Ovary (tissue), 7 donors: ENCODE measurements at regions not wholly inside any gene's neighbourhood (a gene's known extent, or its start where the extent isn't known, plus 50 kb on each side); places are given as distances from the start of the nearest gene placed in this dataset.
A peak's percentile ranks its signal among the peaks of the same experiment; 100 is the strongest.

ENCODE experiments used
- DNase-seq, 5 donors: peaks; one replicate each; pipeline ENCODE4 v3.0.0-alpha.2; 2019 to 2020
- H3K27ac ChIP-seq, 2 donors: fragments of 200-600 bp; one replicate each; pipeline versions ENCODE4 v1.5.1 to v1.8.0; 2019 to 2022
- H3K27me3 ChIP-seq: fragments of 200-600 bp; one replicate; pipeline ENCODE4 v1.8.0; 2022
- H3K36me3 ChIP-seq: fragments of 200-600 bp; sonication (generic); one replicate; pipeline ENCODE4 v1.5.1; 2019
- H3K4me1 ChIP-seq: one replicate; pipeline ENCODE4 v1.8.1; 2013; ENCODE audit warnings: mild to moderate bottlenecking, moderate library complexity; ENCODE audit not compliant: insufficient read depth
- H3K4me3 ChIP-seq: fragments of 200-600 bp; sonication (generic); one replicate; pipeline ENCODE4 v1.5.1; 2017
- H3K9me3 ChIP-seq, 2 donors: fragments of 200-600 bp in 1 of 2; sonication (generic) in 1 of 2; one replicate each; pipeline versions ENCODE4 v1.5.1 to v1.8.1; 2013 to 2019; ENCODE audit warnings: mild to moderate bottlenecking in 1 of 2, moderate library complexity in 1 of 2
- EP300 ChIP-seq: sonication (generic); formaldehyde crosslinking; IDR thresholded peaks from one replicate; pipeline ENCODE4 v1.6.1; 2017; ENCODE audit warnings: antibody characterized with exemption
- POLR2A ChIP-seq: fragments of 450-650 bp; IDR thresholded peaks from one replicate; pipeline ENCODE4 v1.6.1; 2017; ENCODE audit warnings: antibody characterized with exemption, mild to moderate bottlenecking, moderate library complexity
- WGBS, 3 donors: extraction: QIAGEN DNeasy Blood & Tissue Kit in 1 of 3; methylation state at CpG; one replicate each; pipeline versions ENCODE4 v1.1.5 to v1.1.7; 2013 to 2017; 5-methylcytosine and 5-hydroxymethylcytosine counted together
- intact Hi-C, 4 donors: fragments of 100-400 bp; cut with DNase I; formaldehyde crosslinking; loops; one replicate each; pipeline versions ENCODE4 v1.11.0 to v1.15.1; 2022 to 2023
- TF ChIP-seq, protein P1 (sequence below), 3 donors: fragments of 450-650 bp in 2 of 3; fragments of 200-600 bp in 1 of 3; IDR thresholded peaks; one replicate each; pipeline versions ENCODE4 v1.5.1 to v1.8.0; 2016 to 2022; ENCODE audit warnings: antibody characterized with exemption in 3 of 3, mild to moderate bottlenecking in 1 of 3
- donor health status: DM: no; HTN: no; CAD: no; lungs with moderate emphysema.
- donor health status: DM: no; HTN: no; CAD: no.
- donor health status: Bipolar disorder and iron deficiency.
- donor health status: DM: no; HTN: no; CAD: no.
- donor health status: DM: yes; HTN: yes; CAD: no.

DNA sequence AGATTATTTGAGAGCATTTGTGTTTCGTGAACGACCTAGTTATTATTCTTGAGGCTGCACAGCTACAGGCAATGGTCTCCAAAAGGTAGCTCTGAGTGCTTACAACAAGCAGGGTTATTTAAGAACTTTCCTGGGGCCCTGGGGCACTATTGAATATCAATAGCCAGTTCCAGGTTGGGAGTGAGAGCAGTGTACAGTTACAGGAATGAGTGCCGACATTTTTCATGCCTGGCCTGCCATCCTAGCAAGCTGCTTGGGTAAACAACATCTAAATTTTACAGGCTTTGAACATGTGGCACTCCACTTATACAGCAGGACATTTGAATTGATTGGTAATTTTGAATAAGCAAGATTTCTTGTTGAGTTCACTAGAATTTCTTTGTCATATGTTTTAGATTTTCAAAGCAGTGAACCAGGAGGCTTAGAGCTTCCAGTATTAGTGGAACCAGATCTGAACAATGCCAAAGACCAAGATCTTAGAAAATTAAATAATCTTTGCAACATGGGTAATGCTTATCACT lies 171.9 kb upstream of the GDNF start:
- Histone ChIP-seq H3K27ac (no peak overlapping the region), H3K4me1 (no peaks in the 10 kb centered on the region), H3K36me3 (no peaks in the 10 kb centered on the region), H3K4me3 (no peak overlapping the region), H3K27me3 (no peaks in the 10 kb centered on the region), H3K9me3 (no peaks in the 10 kb centered on the region)
- TF ChIP-seq POLR2A, result no peak
- TF ChIP-seq, protein P1, sequence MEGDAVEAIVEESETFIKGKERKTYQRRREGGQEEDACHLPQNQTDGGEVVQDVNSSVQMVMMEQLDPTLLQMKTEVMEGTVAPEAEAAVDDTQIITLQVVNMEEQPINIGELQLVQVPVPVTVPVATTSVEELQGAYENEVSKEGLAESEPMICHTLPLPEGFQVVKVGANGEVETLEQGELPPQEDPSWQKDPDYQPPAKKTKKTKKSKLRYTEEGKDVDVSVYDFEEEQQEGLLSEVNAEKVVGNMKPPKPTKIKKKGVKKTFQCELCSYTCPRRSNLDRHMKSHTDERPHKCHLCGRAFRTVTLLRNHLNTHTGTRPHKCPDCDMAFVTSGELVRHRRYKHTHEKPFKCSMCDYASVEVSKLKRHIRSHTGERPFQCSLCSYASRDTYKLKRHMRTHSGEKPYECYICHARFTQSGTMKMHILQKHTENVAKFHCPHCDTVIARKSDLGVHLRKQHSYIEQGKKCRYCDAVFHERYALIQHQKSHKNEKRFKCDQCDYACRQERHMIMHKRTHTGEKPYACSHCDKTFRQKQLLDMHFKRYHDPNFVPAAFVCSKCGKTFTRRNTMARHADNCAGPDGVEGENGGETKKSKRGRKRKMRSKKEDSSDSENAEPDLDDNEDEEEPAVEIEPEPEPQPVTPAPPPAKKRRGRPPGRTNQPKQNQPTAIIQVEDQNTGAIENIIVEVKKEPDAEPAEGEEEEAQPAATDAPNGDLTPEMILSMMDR (IDR thresholded peaks at IDR 0.05), result no peak
- TF ChIP-seq EP300, result no peak
- no peak for DNase-seq
- intact Hi-C loops, result loop anchor here in 1 of 4 donors (10.0 kb wide), 1 partner anchor 173 kb away; no protein-coding TSS in a partner anchor
- WGBS, 3 donors, result 88 to 91% (median 89%) methylated on average over 3 of the region's 3 CpGs

DNA sequence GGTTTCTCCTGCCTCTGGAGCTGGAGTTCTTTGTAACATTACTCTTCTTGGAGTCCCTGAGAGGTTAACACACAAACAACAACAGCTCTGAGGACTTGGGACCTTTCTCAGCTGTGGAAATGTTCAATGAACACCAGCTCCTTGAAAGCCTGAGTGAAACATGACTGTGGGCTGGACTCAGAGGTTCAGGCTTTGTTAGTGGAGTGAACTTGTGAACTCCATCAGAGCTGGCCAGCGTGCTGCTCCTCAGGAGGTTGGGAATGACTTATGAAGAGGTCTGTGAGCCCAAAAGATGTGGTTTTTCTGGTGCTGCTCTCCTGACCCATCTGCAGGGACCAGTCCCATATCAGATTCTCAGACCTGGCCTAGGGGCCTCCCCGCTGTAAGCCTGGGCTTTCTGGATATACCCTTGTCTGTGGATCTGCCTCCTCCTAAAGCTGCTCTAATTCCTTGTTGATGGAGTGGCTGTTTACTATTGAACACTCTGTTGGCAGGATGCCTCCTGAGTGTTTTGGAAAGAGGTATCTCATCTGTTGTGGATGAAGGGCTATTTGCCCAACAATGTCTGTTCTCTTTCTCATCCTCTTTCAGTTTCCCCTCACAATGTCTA lies 170.0 kb upstream of the GDNF start:
- no peaks in the 10 kb centered on the region for H3K4me1 ChIP-seq
- no peak overlapping the region for H3K27ac ChIP-seq
- no peaks in the 10 kb centered on the region for H3K27me3 ChIP-seq
- peak in 3 of 5 donors; percentile 19 to 21 (median 20) for DNase-seq
- WGBS, 3 donors, result 41 to 61% (median 52%) methylated on average over 2 of the region's 2 CpGs
- H3K9me3 ChIP-seq, result no peaks in the 10 kb centered on the region
- no peaks in the 10 kb centered on the region for H3K36me3 ChIP-seq
- intact Hi-C loops, result loop anchor here in 1 of 4 donors (10.0 kb wide), 1 partner anchor 175 kb away; no protein-coding TSS in a partner anchor
- TF ChIP-seq, protein P1 (IDR thresholded peaks at IDR 0.05), result no peak
- no peak for TF ChIP-seq EP300
- TF ChIP-seq POLR2A, result no peak
- H3K4me3 ChIP-seq, result no peak overlapping the region

DNA sequence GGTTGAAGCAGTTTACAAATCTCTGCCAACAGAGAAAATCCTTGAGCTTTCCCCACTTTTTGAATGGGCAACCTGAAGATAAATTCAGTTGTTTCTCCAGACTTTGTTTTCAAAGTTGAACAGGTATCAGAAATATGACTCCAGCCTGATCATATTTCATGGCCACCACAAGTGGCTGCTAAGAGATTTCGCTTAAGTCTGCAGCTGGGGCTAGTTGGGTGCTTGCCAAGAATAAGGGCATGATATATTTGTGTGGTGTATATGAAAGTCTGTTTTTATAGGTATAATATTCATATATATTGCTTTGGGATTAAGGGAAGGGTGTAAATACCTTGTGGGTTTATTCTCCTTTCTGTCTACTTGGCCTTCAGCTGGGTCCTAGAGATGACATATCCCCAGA lies 168.4 kb upstream of the GDNF start:
- WGBS, 3 donors, result 79 to 93% (median 89%) methylated on average over 1 of the region's 1 CpG
- no peak for TF ChIP-seq POLR2A
- TF ChIP-seq, protein P1 (IDR thresholded peaks at IDR 0.05), result no peak
- TF ChIP-seq EP300, result no peak

DNA sequence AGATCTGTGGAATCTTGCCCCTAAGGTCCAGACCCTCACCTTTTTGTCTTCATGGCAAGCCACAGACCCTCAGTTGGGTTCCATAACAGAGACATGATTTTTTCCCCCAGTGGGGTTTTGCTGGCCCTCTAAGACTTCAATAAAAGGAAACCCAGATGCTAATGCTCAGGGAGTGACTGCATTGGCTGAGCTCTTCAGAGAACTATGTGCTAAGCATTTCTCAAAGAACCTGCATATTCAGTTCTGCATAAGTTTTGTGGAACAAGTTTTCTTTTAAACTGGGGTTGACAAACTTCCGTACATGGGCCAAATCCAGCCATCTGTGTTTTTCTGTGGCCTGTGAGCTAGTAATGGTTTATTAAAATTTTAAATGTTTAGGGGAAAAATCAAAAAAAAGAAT lies 159.8 kb upstream of the GDNF start:
- no peak overlapping the region for H3K4me3 ChIP-seq
- TF ChIP-seq, protein P1 (IDR thresholded peaks at IDR 0.05), result no peak
- no peak for TF ChIP-seq POLR2A
- H3K27me3 ChIP-seq, result no peaks in the 10 kb centered on the region
- no peaks in the 10 kb centered on the region for H3K4me1 ChIP-seq
- intact Hi-C loops, result no loop called here
- no peaks in the 10 kb centered on the region for H3K9me3 ChIP-seq
- H3K36me3 ChIP-seq, result no peaks in the 10 kb centered on the region
- WGBS, 3 donors, result 90 to 98% (median 91%) methylated on average over 1 of the region's 1 CpG
- no peak for DNase-seq
- no peak overlapping the region for H3K27ac ChIP-seq

More for the DNA sequence above, 168.4 kb upstream of the GDNF start:
- DNase-seq, result no peak
- Histone ChIP-seq H3K27me3 (no peaks in the 10 kb centered on the region), H3K9me3 (no peaks in the 10 kb centered on the region), H3K36me3 (no peaks in the 10 kb centered on the region), H3K4me1 (no peaks in the 10 kb centered on the region), H3K4me3 (no peak overlapping the region), H3K27ac (no peak overlapping the region)
- intact Hi-C loops, result no loop called here
